Activated CD8-positive, alpha-beta T cell treated with anti-CD3 and anti-CD28 coated beads for 36 hours (primary cell): ENCODE measurements at regions not wholly inside any gene's neighbourhood (a gene's known extent, or its start where the extent isn't known, plus 50 kb on each side); places are given as distances from the start of the nearest gene placed in this dataset.

Experiments
- ATAC-seq: fragments of 200-7000 bp; cut with Tn5 transposase; one replicate; pipeline ENCODE4 v1.10.0; 2021; ENCODE audit warnings: mild to moderate bottlenecking, moderate library complexity
- CTCF ChIA-PET: fragments of 350-600 bp; sonication (Branson Sonifier 250); formaldehyde crosslinking; loops from one replicate; lab custom pipeline; 2021; ENCODE audit warnings: antibody characterized with exemption; lab: Charles Lee
- POLR2A ChIA-PET: fragments of 350-600 bp; sonication (Branson Sonifier 250); formaldehyde crosslinking; loops from one replicate; lab custom pipeline; 2021; ENCODE audit warnings: antibody characterized with exemption; lab: Charles Lee
- DNase-seq: peaks from one replicate; pipeline ENCODE4 v3.0.0-alpha.2; 2020
- H3K27ac Mint-ChIP-seq: one replicate; pipeline ENCODE4 v1.8.0; 2021; ENCODE audit warnings: mild to moderate bottlenecking, mixed read lengths
- H3K27me3 Mint-ChIP-seq: one replicate; pipeline ENCODE4 v1.8.0; 2021; ENCODE audit warnings: mixed read lengths
- H3K36me3 Mint-ChIP-seq: one replicate; pipeline ENCODE4 v1.8.0; 2021; ENCODE audit warnings: low read depth, mixed read lengths
- H3K4me1 Mint-ChIP-seq: one replicate; pipeline ENCODE4 v1.8.0; 2021; ENCODE audit warnings: low read depth, mixed read lengths
- H3K4me3 Mint-ChIP-seq: one replicate; pipeline ENCODE4 v1.8.0; 2021; ENCODE audit warnings: mild to moderate bottlenecking, moderate library complexity, mixed read lengths
- H3K9me3 Mint-ChIP-seq: one replicate; pipeline ENCODE4 v1.8.0; 2021; ENCODE audit warnings: mixed read lengths
- CTCF ChIP-seq: fragments of 200-600 bp; IDR thresholded peaks from one replicate; pipeline ENCODE4 v1.8.0; 2022; ENCODE audit warnings: antibody characterized with exemption, mild to moderate bottlenecking
- intact Hi-C: fragments of 100-400 bp; cut with micrococcal nuclease; formaldehyde crosslinking; loops from one replicate; pipeline ENCODE4 v1.10.0; 2022

GRCh38 chr10:109534193-109534592, 389.1 kb downstream of the XPNPEP1 start:
- intact Hi-C loops: no loop called here
- Mint-ChIP-seq H3K4me3 (no peak overlapping the region), H3K9me3 (peaks cover 12% of the 10 kb centered on the region), H3K27ac (no peak overlapping the region), H3K36me3 (no peaks in the 10 kb centered on the region), H3K27me3 (no peaks in the 10 kb centered on the region), H3K4me1 (no peaks in the 10 kb centered on the region)
- POLR2A ChIA-PET: no interaction called here
- CTCF ChIA-PET: no interaction called here
- no peak for DNase-seq
- ATAC-seq: no peak
- TF ChIP-seq CTCF: no peak

- H3K4me3 Mint-ChIP-seq: no peak overlapping the region
- H3K27ac Mint-ChIP-seq: no peak overlapping the region
- TF ChIP-seq CTCF: no peak
- no peaks in the 10 kb centered on the region for H3K36me3 Mint-ChIP-seq
- no peaks in the 10 kb centered on the region for H3K4me1 Mint-ChIP-seq
- intact Hi-C loops: no loop called here
- ChIA-PET CTCF (no interaction called here), POLR2A (no interaction called here)
- H3K27me3 Mint-ChIP-seq: no peaks in the 10 kb centered on the region
- DNase-seq (no peak), ATAC-seq (no peak)
- peaks cover 15% of the 10 kb centered on the region for H3K9me3 Mint-ChIP-seq
Observed at GRCh38 chr10:109529258-109529657, 394.1 kb downstream of the XPNPEP1 start.

GRCh38 chr10:109517748-109518147, 405.6 kb downstream of the XPNPEP1 start:
- intact Hi-C loops: no loop called here
- no peaks in the 10 kb centered on the region for H3K27me3 Mint-ChIP-seq
- no peak for ATAC-seq
- no peaks in the 10 kb centered on the region for H3K4me1 Mint-ChIP-seq
- CTCF ChIA-PET: no interaction called here
- H3K27ac Mint-ChIP-seq: no peak overlapping the region
- no peaks in the 10 kb centered on the region for H3K9me3 Mint-ChIP-seq
- no peak for TF ChIP-seq CTCF
- POLR2A ChIA-PET: no interaction called here
- DNase-seq: no peak
- no peaks in the 10 kb centered on the region for H3K36me3 Mint-ChIP-seq
- no peak overlapping the region for H3K4me3 Mint-ChIP-seq

GRCh38 chr10:109504401-109504800, 418.9 kb downstream of the XPNPEP1 start:
- no peak for ATAC-seq
- DNase-seq: no peak
- POLR2A ChIA-PET: no interaction called here
- CTCF ChIA-PET: no interaction called here
- no peak for TF ChIP-seq CTCF
- Mint-ChIP-seq H3K27ac (no peak overlapping the region), H3K9me3 (peaks cover 4% of the 10 kb centered on the region), H3K27me3 (no peaks in the 10 kb centered on the region), H3K4me3 (no peak overlapping the region), H3K36me3 (no peaks in the 10 kb centered on the region), H3K4me1 (no peaks in the 10 kb centered on the region)
- intact Hi-C loops: no loop called here

GRCh38 chr10:109487691-109488090, 435.6 kb downstream of the XPNPEP1 start:
- Mint-ChIP-seq H3K36me3 (no peaks in the 10 kb centered on the region), H3K4me3 (no peak overlapping the region), H3K9me3 (no peaks in the 10 kb centered on the region), H3K27ac (no peak overlapping the region), H3K27me3 (no peaks in the 10 kb centered on the region), H3K4me1 (no peaks in the 10 kb centered on the region)
- ATAC-seq (no peak), DNase-seq (no peak)
- TF ChIP-seq CTCF: no peak
- POLR2A ChIA-PET: no interaction called here
- CTCF ChIA-PET: no interaction called here
- intact Hi-C loops: no loop called here
